A673 (cell line): ENCODE measurements at regions not wholly inside any gene's neighbourhood (a gene's known extent, or its start where the extent isn't known, plus 50 kb on each side); places are given as distances from the start of the nearest gene placed in this dataset.
"Not testable (repeated sequence)": the region's sequence is repeated elsewhere in the genome, so short reads cannot be mapped to it uniquely, and the experiment has no call there.

Experiments
- BruUV-seq: library from RNA; stranded (reverse); fragments of 400-500 nt; replicated peaks from 2 replicates; lab custom pipeline; 2021; lab: Mats Ljungman, UMichigan
- CTCF ChIA-PET: fragments of 300-600 bp; sonication (Branson Sonifier 250); formaldehyde crosslinking; loops from one replicate; lab custom pipeline; 2022; ENCODE audit warnings: antibody characterized with exemption; lab: Charles Lee
- POLR2A ChIA-PET: fragments of 300-600 bp; sonication (Branson Sonifier 250); formaldehyde crosslinking; loops from one replicate; lab custom pipeline; 2022; ENCODE audit warnings: antibody characterized with exemption; ENCODE audit not compliant: low non-redundant PET; lab: Charles Lee
- DNase-seq: peaks from one replicate; pipeline ENCODE4 v3.0.0-alpha.2; 2015; ENCODE audit warnings: low spot score
- H3K27ac ChIP-seq: fragments of 200-600 bp; sonication (generic); 2 replicates; pipeline ENCODE4 v1.5.1; 2016; ENCODE audit warnings: mixed run types, low read depth, mild to moderate bottlenecking, mixed read lengths, antibody characterized with exemption, low read length; ENCODE audit not compliant: poor library complexity, severe bottlenecking
- H3K27me3 ChIP-seq: fragments of 200-600 bp; sonication (generic); replicated peaks from 2 replicates; pipeline ENCODE4 v1.6.1; 2017; ENCODE audit warnings: mixed run types, low read depth, mild to moderate bottlenecking, mixed read lengths, antibody characterized with exemption, low read length; ENCODE audit not compliant: insufficient read depth, poor library complexity
- H3K36me3 ChIP-seq: fragments of 200-600 bp; sonication (generic); 2 replicates; pipeline ENCODE4 v1.6.1; 2016; ENCODE audit warnings: mixed run types, mild to moderate bottlenecking, mixed read lengths, antibody characterized with exemption, low read length; ENCODE audit not compliant: insufficient read depth, poor library complexity, severe bottlenecking
- H3K4me1 ChIP-seq: fragments of 200-600 bp; sonication (generic); 2 replicates; pipeline ENCODE4 v1.6.1; 2017; ENCODE audit warnings: mixed run types, mild to moderate bottlenecking, mixed read lengths, antibody characterized with exemption, low read length; ENCODE audit not compliant: insufficient read depth, poor library complexity, severe bottlenecking
- H3K4me3 ChIP-seq: fragments of 200-600 bp; sonication (generic); 2 replicates; pipeline ENCODE4 v1.5.1; 2016; ENCODE audit warnings: low read depth, mixed run types, mild to moderate bottlenecking, mixed read lengths, low read length; ENCODE audit not compliant: poor library complexity, severe bottlenecking
- H3K9me3 ChIP-seq: fragments of 200-600 bp; sonication (generic); 2 replicates; pipeline ENCODE4 v1.6.1; 2016; ENCODE audit warnings: mixed run types, low read depth, mild to moderate bottlenecking, mixed read lengths, antibody characterized with exemption, low read length; ENCODE audit not compliant: poor library complexity, severe bottlenecking
- CTCF ChIP-seq: fragments of 300-800, 200-600 bp; sonication (generic); conservative IDR thresholded peaks from 2 replicates; pipeline ENCODE4 v1.5.1; 2017; ENCODE audit warnings: low read depth, mild to moderate bottlenecking, antibody characterized with exemption, low read length, moderate library complexity, mixed read lengths
- EZH2 ChIP-seq: fragments of 200-600 bp; sonication (generic); IDR thresholded peaks from 2 replicates; pipeline ENCODE4 v1.6.1; 2017; ENCODE audit warnings: borderline replicate concordance, low read depth, mild to moderate bottlenecking, mixed read lengths, antibody characterized with exemption, low read length; ENCODE audit not compliant: poor library complexity, severe bottlenecking
- intact Hi-C: fragments of 100-400 bp; cut with micrococcal nuclease; formaldehyde crosslinking; loops from one replicate; pipeline ENCODE4 v1.10.0; 2022; ENCODE audit not compliant: unreplicated experiment

GRCh38 chr13:93039131-93039530, 187.5 kb upstream of the GPC6 start:
- H3K36me3 ChIP-seq: no peaks in the 10 kb centered on the region
- H3K27me3 ChIP-seq: no peaks in the 10 kb centered on the region
- no TSS peak for BruUV-seq
- no peaks in the 10 kb centered on the region for H3K9me3 ChIP-seq
- no peak overlapping the region for H3K27ac ChIP-seq
- intact Hi-C loops: no loop called here
- no peak for DNase-seq
- ChIA-PET POLR2A (no interaction called here), CTCF (no interaction called here)
- TF ChIP-seq CTCF (no peak), EZH2 (no peak)
- no peak overlapping the region for H3K4me3 ChIP-seq
- H3K4me1 ChIP-seq: no peaks in the 10 kb centered on the region

GRCh38 chr13:93041566-93041965, 185.0 kb upstream of the GPC6 start:
- CTCF ChIA-PET, POLR2A ChIA-PET, H3K27ac ChIP-seq, H3K9me3 ChIP-seq, BruUV-seq, H3K4me3 ChIP-seq, H3K36me3 ChIP-seq, H3K27me3 ChIP-seq, intact Hi-C loops, DNase-seq, H3K4me1 ChIP-seq: not testable (repeated sequence)

GRCh38 chr13:93045836-93046235, 180.8 kb upstream of the GPC6 start:
- intact Hi-C loops: no loop called here
- no peaks in the 10 kb centered on the region for H3K4me1 ChIP-seq
- ChIA-PET CTCF (no interaction called here), POLR2A (no interaction called here)
- no peaks in the 10 kb centered on the region for H3K36me3 ChIP-seq
- no TSS peak for BruUV-seq
- no peaks in the 10 kb centered on the region for H3K9me3 ChIP-seq
- no peak overlapping the region for H3K27ac ChIP-seq
- no peak for TF ChIP-seq EZH2
- TF ChIP-seq CTCF: no peak
- DNase-seq: no peak
- H3K4me3 ChIP-seq: no peak overlapping the region
- no peaks in the 10 kb centered on the region for H3K27me3 ChIP-seq

GRCh38 chr13:93055233-93055632, 171.4 kb upstream of the GPC6 start:
- H3K36me3 ChIP-seq: no peaks in the 10 kb centered on the region
- H3K27me3 ChIP-seq: no peaks in the 10 kb centered on the region
- no TSS peak for BruUV-seq
- ChIA-PET POLR2A (no interaction called here), CTCF (no interaction called here)
- H3K9me3 ChIP-seq: no peaks in the 10 kb centered on the region
- DNase-seq: no peak
- no peak for TF ChIP-seq CTCF
- TF ChIP-seq EZH2: no peak
- no peak overlapping the region for H3K27ac ChIP-seq
- H3K4me1 ChIP-seq: no peaks in the 10 kb centered on the region
- H3K4me3 ChIP-seq: no peak overlapping the region
- intact Hi-C loops: no loop called here
